PFSK-1 (cell line): ENCODE measurements at regions not wholly inside any gene's neighbourhood (a gene's known extent, or its start where the extent isn't known, plus 50 kb on each side); places are given as distances from the start of the nearest gene placed in this dataset.

Experiments
- FOXP2 ChIP-seq: optimal IDR thresholded peaks from 2 replicates; pipeline ENCODE3; 2011; ENCODE audit warnings: borderline replicate concordance, control low read depth, inconsistent platforms; ENCODE audit not compliant: insufficient read depth; ENCODE audit errors: extremely low read length, extremely low read depth
- POLR2AphosphoS5 ChIP-seq: IDR thresholded peaks from 2 replicates; pipeline ENCODE4 v1.6.1; 2012; ENCODE audit warnings: low read depth, mild to moderate bottlenecking, control low read depth, low read length, moderate library complexity
- SIN3A ChIP-seq: IDR thresholded peaks from 2 replicates; pipeline ENCODE4 v1.6.1; 2012; ENCODE audit warnings: mild to moderate bottlenecking, low read length, moderate library complexity, borderline replicate concordance; ENCODE audit not compliant: insufficient read depth
- TAF1 ChIP-seq: IDR thresholded peaks from 2 replicates; pipeline ENCODE4 v1.6.1; 2012; ENCODE audit warnings: low read length, control low read depth, borderline replicate concordance; ENCODE audit not compliant: insufficient read depth
- TF ChIP-seq, protein P1 (sequence below), 2 experiments: IDR thresholded peaks; 2 replicates each; pipeline versions ENCODE4 v1.6.1 to v1.8.0; 2011 to 2012; ENCODE audit warnings: low read depth in 2 of 2, low read length in 2 of 2, control low read depth in 1 of 2, inconsistent platforms in 1 of 2, mild to moderate bottlenecking in 1 of 2, moderate library complexity in 1 of 2; ENCODE audit not compliant: insufficient read depth in 1 of 2

GRCh38 chr4:27624749-27625148 is 764.1 kb downstream of the STIM2 start:
- TF ChIP-seq TAF1 = no peak
- TF ChIP-seq, protein P1, sequence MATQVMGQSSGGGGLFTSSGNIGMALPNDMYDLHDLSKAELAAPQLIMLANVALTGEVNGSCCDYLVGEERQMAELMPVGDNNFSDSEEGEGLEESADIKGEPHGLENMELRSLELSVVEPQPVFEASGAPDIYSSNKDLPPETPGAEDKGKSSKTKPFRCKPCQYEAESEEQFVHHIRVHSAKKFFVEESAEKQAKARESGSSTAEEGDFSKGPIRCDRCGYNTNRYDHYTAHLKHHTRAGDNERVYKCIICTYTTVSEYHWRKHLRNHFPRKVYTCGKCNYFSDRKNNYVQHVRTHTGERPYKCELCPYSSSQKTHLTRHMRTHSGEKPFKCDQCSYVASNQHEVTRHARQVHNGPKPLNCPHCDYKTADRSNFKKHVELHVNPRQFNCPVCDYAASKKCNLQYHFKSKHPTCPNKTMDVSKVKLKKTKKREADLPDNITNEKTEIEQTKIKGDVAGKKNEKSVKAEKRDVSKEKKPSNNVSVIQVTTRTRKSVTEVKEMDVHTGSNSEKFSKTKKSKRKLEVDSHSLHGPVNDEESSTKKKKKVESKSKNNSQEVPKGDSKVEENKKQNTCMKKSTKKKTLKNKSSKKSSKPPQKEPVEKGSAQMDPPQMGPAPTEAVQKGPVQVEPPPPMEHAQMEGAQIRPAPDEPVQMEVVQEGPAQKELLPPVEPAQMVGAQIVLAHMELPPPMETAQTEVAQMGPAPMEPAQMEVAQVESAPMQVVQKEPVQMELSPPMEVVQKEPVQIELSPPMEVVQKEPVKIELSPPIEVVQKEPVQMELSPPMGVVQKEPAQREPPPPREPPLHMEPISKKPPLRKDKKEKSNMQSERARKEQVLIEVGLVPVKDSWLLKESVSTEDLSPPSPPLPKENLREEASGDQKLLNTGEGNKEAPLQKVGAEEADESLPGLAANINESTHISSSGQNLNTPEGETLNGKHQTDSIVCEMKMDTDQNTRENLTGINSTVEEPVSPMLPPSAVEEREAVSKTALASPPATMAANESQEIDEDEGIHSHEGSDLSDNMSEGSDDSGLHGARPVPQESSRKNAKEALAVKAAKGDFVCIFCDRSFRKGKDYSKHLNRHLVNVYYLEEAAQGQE (IDR thresholded peaks at IDR 0.05; ENCODE audit: insufficient read depth in 1 of 2, low read depth in 2 of 2, low read length in 2 of 2) = no peak
- no peak for TF ChIP-seq FOXP2
- TF ChIP-seq POLR2AphosphoS5 = no peak
- TF ChIP-seq SIN3A = no peak

GRCh38 chr4:27628609-27629008 is 768.0 kb downstream of the STIM2 start:
- TF ChIP-seq POLR2AphosphoS5 (no peak), SIN3A (no peak), TAF1 (no peak), FOXP2 (no peak)
- TF ChIP-seq, protein P1 (IDR thresholded peaks at IDR 0.05; ENCODE audit: insufficient read depth in 1 of 2, low read depth in 2 of 2, low read length in 2 of 2) = no peak

- TF ChIP-seq, protein P1 (IDR thresholded peaks at IDR 0.05; ENCODE audit: insufficient read depth in 1 of 2, low read depth in 2 of 2, low read length in 2 of 2) = no peak
- TF ChIP-seq TAF1 (no peak), POLR2AphosphoS5 (no peak), SIN3A (no peak), FOXP2 (no peak)
These were observed 769.0 kb downstream of the STIM2 start for GRCh38 chr4:27629532-27630225.

DNA sequence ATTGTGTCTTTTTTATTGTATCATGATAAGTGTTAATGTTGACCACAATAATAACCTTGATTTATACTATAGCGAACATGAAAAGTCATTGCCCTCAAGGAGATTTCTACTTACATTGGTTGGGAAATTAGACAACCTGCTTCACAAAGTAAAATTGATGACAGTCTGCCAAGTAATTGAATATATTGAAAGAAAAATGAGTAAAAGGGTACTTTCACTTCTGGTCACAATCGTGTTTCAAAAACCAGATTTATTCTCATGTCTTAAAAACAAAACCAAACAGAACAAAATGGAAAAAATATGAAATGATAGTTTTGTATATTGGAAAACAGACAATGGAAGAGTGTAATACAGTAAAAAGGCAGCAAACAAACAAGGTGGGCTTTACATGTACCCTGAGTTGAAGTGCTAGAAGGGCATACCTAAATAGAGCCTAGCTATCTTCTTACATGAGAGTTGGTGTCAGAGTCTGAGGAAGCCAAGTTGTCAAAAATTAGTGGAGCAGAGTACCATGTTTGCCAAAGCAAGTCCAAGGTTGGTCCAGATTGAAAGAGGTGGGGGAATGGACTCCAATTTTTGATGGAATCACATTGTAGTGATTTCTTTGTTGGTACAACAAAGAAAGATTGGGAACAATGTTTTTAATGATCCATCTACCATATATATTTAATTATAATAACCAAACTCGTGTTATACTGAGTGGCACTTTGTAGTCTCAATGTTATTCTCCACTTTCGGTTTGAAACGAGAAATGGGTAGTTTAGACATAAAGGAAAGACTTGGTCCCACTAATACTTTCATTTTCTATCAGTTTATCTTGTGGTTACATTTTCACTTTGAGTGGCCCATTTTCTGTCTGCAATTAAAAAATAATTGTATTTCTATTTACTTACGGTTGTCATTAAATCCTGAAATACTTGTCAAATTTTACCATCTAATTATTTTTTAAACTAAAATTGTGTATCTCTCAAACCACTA is 775.6 kb downstream of the STIM2 start:
- TF ChIP-seq, protein P1 (IDR thresholded peaks at IDR 0.05; ENCODE audit: insufficient read depth in 1 of 2, low read depth in 2 of 2, low read length in 2 of 2) = no peak
- no peak for TF ChIP-seq FOXP2
- no peak for TF ChIP-seq TAF1
- TF ChIP-seq SIN3A = no peak
- TF ChIP-seq POLR2AphosphoS5 = no peak
